ENCODE measurements at regions not wholly inside any gene's neighbourhood (a gene's known extent, or its start where the extent isn't known, plus 50 kb on each side); places are given as distances from the start of the nearest gene placed in this dataset.

- H3K27ac ChIP-seq (ENCODE audit: low read depth in 1 of 2, low read length in 2 of 2) = no peak overlapping the region
- H3K27me3 Mint-ChIP-seq (ENCODE audit: low read depth in 3 of 3) = peaks cover 5 to 15% (median 9%) of the 10 kb centered on the region in 3 donors
Observed at GRCh38 chr5:10151656-10152055, 98.0 kb downstream of the ATPSCKMT start.

GRCh38 chr5:10149911-10150310 is 99.8 kb downstream of the ATPSCKMT start:
- no peaks in the 10 kb centered on the region for H3K9me3 ChIP-seq (replicated peaks in 1 of 2; ENCODE audit: control insufficient read depth in 1 of 2, insufficient read depth in 1 of 2, low read length in 2 of 2)
- H3K9ac ChIP-seq (ENCODE audit: insufficient read depth, low read length, poor library complexity, severe bottlenecking) = no peak overlapping the region
- H3K4me2 ChIP-seq (replicated peaks; ENCODE audit: extremely low read depth, low read length, poor library complexity, severe bottlenecking) = no peak overlapping the region
- H3K36me3 ChIP-seq (replicated peaks in 1 of 2; ENCODE audit: control insufficient read depth in 1 of 2, insufficient read depth in 2 of 2, low read length in 2 of 2) = no peaks in the 10 kb centered on the region
- H3K27me3 ChIP-seq (ENCODE audit: control insufficient read depth in 2 of 2, insufficient read depth in 2 of 2, low read length in 2 of 2) = peaks cover 0 to 3% of the 10 kb centered on the region in 2 donors
- no peaks in the 10 kb centered on the region for H3K9me3 Mint-ChIP-seq
- H3K4me3 Mint-ChIP-seq = no peak overlapping the region
- no peak for TF ChIP-seq CTCF (IDR thresholded peaks at IDR 0.05)
- WGBS (ENCODE audit: insufficient coverage) = 87% methylated on average over 11 of the region's 12 CpGs
- H4K20me1 ChIP-seq (ENCODE audit: insufficient read depth, low read length) = no peaks in the 10 kb centered on the region
- H3K36me3 Mint-ChIP-seq = no peaks in the 10 kb centered on the region
- no peaks in the 10 kb centered on the region for H3K4me1 Mint-ChIP-seq
- peaks cover 3 to 9% (median 9%) of the 10 kb centered on the region in 3 donors for H3K27me3 Mint-ChIP-seq (ENCODE audit: low read depth in 3 of 3)
- H3K27ac ChIP-seq (ENCODE audit: low read depth in 1 of 2, low read length in 2 of 2) = no peak overlapping the region
- intact Hi-C loops (cut with micrococcal nuclease) = no loop called here
- DNase-seq = no peak
- no peak overlapping the region for H2AFZ ChIP-seq (ENCODE audit: insufficient read depth, low read depth, low read length, poor library complexity, severe bottlenecking)
- H3K27ac Mint-ChIP-seq = no peak overlapping the region
- no peak overlapping the region for H3K4me3 ChIP-seq (replicated peaks in 1 of 3; ENCODE audit: low read depth in 2 of 3, low read length in 3 of 3)
- H3K4me1 ChIP-seq (ENCODE audit: control insufficient read depth in 1 of 2, insufficient read depth in 2 of 2, low read length in 2 of 2) = no peaks in the 10 kb centered on the region
- H3K79me2 ChIP-seq (ENCODE audit: insufficient read depth, low read length) = no peaks in the 10 kb centered on the region

More at GRCh38 chr5:10151656-10152055, 98.0 kb downstream of the ATPSCKMT start:
- Histone ChIP-seq H2AFZ (ENCODE audit: insufficient read depth, low read depth, low read length, poor library complexity, severe bottlenecking) (no peak overlapping the region), H3K27me3 (ENCODE audit: control insufficient read depth in 2 of 2, insufficient read depth in 2 of 2, low read length in 2 of 2) (peaks cover 0 to 3% of the 10 kb centered on the region in 2 donors), H3K79me2 (ENCODE audit: insufficient read depth, low read length) (no peaks in the 10 kb centered on the region), H3K4me1 (ENCODE audit: control insufficient read depth in 1 of 2, insufficient read depth in 2 of 2, low read length in 2 of 2) (no peaks in the 10 kb centered on the region), H3K4me3 (replicated peaks in 1 of 3; ENCODE audit: low read depth in 2 of 3, low read length in 3 of 3) (no peak overlapping the region), H3K9me3 (replicated peaks in 1 of 2; ENCODE audit: control insufficient read depth in 1 of 2, insufficient read depth in 1 of 2, low read length in 2 of 2) (no peaks in the 10 kb centered on the region), H4K20me1 (ENCODE audit: insufficient read depth, low read length) (no peaks in the 10 kb centered on the region), H3K36me3 (replicated peaks in 1 of 2; ENCODE audit: control insufficient read depth in 1 of 2, insufficient read depth in 2 of 2, low read length in 2 of 2) (no peaks in the 10 kb centered on the region), H3K9ac (ENCODE audit: insufficient read depth, low read length, poor library complexity, severe bottlenecking) (no peak overlapping the region), H3K4me2 (replicated peaks; ENCODE audit: extremely low read depth, low read length, poor library complexity, severe bottlenecking) (no peak overlapping the region)
- no peak for TF ChIP-seq CTCF (IDR thresholded peaks at IDR 0.05)
- no peak overlapping the region for H3K4me3 Mint-ChIP-seq
- H3K9me3 Mint-ChIP-seq = no peaks in the 10 kb centered on the region
- no peak for DNase-seq
- WGBS (ENCODE audit: insufficient coverage) = 93% methylated on average over 2 of the region's 3 CpGs
- H3K36me3 Mint-ChIP-seq = no peaks in the 10 kb centered on the region
- intact Hi-C loops (cut with micrococcal nuclease) = no loop called here
- no peaks in the 10 kb centered on the region for H3K4me1 Mint-ChIP-seq
- no peak overlapping the region for H3K27ac Mint-ChIP-seq
